HG03460 (cell line): ENCODE measurements at regions not wholly inside any gene's neighbourhood (a gene's known extent, or its start where the extent isn't known, plus 50 kb on each side); places are given as distances from the start of the nearest gene placed in this dataset.
"Not testable (repeated sequence)": the region's sequence is repeated elsewhere in the genome, so short reads cannot be mapped to it uniquely, and the experiment has no call there.

ENCODE experiments used
- ATAC-seq: cut with Tn5 transposase; IDR thresholded peaks from one replicate; pipeline ENCODE4 v1.9.1; 2021; ENCODE audit not compliant: unreplicated experiment

GRCh38 chr3:162370141-162370540, 873.5 kb downstream of the OTOL1 start:
- no peak for ATAC-seq

DNA sequence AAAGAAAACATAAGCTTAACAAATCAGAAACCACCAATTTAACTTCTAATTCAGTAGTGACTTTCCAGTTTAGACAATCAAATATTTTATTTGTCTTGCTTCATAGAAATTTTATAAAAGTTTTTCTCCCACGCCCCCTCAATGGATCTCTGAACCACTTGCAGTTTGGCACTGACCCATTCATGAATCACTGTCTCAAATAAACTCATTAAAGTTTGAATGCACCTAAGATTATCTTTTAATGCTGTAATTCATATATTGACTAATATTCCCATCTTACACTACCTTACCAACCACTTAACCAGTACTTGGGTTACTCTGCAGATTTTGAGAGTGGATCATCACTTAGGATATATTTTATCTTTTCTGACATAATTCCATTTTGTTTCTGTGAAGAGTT, 880.2 kb downstream of the OTOL1 start:
- no peak for ATAC-seq

DNA sequence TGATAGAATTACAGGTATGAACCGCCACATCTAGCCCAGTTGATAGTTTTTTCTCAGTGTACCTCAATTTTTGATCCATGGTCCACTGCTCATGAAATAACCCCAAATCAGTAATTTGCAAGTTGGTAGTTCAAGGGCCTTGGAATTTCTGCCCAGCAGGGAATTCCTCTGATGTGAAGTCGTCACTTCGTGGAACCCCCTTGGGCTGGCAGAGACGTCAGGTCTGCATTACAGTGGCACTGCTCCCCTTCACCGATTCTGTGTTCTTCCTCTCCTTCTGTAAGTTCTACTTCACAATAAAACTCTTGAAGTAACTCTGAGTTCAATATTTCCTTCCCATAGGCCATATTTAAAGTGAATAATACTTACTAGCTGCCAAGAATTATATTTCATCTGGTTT, 881.0 kb downstream of the OTOL1 start:
- ATAC-seq, result no peak

- ATAC-seq, result no peak
Observed at GRCh38 chr3:162385387-162385786, 888.8 kb downstream of the OTOL1 start.

DNA sequence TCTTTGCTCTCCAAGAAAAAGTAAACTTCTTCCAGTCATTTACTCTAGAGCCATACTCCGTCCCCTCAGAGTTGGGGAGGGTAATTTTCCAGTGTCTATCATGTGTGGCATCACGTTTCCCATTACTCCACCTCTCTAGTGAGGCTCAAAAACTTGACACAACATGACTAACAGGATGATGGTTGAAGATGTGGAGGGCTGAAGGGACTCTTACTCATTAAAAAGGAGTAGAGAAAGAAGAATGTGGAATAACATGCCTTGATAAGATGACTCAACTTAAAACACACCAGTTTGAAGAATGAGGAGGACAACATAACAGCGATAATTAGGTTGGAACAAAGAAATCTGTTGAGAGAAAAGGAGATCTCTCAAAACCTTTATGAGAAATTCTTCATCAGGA, 894.3 kb downstream of the OTOL1 start:
- ATAC-seq, result no peak

- no peak for ATAC-seq
Observed at GRCh38 chr3:162391301-162391700, 894.7 kb downstream of the OTOL1 start.

- ATAC-seq, result no peak
Observed at GRCh38 chr3:162395496-162395895, 898.9 kb downstream of the OTOL1 start.

DNA sequence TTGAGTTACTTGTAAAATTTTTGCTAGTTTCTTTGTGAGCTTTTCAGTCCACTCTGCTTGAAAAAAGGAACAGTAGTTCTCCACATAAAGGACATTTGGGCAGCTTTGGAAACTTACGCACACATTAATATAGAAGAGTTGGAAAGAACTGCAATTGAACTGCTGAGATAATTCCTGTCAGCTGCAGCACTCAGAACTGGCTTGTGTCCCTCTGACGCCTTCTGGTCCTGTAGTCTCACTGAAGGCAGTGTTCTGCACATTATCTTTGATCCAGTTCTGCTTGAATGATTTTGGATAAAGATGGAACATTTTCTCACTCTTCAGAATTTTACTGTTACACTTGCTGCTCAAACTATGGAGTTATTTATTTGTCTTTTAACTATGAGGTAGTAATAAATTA, 901.9 kb downstream of the OTOL1 start:
- no peak for ATAC-seq

DNA sequence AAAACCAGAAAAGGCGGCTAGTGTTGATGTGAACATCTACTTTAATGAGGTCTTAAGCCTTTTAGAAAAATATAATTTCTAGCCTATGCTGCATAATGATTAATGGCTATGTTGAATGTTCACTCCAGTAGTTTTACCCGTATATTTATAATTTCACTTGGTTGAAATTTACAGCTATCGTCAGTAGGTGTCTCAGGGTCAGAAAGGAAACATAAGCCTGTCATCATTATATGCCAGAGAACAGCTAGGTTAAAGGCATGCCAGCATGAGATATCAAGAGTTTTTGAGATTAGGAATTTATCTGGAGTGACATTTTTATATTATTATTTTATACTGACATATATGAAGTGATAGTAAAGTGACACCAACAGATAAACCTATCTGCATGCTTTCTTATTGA, 904.1 kb downstream of the OTOL1 start:
- ATAC-seq, result no peak

GRCh38 chr3:162411556-162411955, 914.9 kb downstream of the OTOL1 start:
- not testable (repeated sequence) for ATAC-seq

GRCh38 chr3:162421721-162422120, 925.1 kb downstream of the OTOL1 start:
- no peak for ATAC-seq

- no peak for ATAC-seq
Observed at GRCh38 chr3:162428192-162428591, 931.6 kb downstream of the OTOL1 start.

DNA sequence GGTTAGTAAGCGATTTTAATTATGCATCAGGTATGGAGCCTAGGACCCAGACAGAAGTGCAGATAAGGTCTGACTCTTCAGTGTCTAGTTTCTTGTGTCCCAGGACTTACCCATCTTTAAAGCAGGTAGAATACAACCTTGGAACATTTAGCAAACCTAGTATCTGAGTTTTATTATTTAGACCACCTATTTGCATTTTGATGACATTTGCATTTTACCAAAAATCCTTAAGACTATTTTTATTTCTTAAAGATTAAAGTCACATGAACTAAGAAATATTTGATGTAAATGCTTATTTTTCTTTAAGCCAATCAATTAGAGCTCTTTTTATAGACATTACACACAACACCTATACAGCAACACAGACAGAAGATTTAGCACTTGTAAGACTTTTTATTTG, 939.1 kb downstream of the OTOL1 start:
- no peak for ATAC-seq

DNA sequence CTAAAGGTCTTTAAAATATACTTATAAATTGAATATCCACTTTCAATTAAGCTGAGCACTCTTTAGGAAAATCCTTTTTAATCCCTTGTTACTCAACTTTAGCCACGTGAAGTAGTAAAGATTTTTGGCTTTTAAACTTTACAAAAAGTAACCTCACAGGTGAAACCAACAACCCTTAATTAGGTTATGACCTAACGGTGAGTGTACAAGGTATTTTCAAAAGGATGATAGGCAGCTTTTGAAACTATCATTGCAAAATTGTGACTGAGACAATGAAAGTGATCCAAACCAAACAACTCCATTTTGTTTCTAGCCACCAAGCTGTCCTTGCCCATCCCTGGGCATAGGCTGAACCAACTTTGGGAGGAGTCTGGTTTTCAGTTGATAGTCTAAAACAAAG, 940.2 kb downstream of the OTOL1 start:
- no peak for ATAC-seq

GRCh38 chr3:162437480-162437879, 940.9 kb downstream of the OTOL1 start:
- no peak for ATAC-seq

- ATAC-seq, result no peak
Observed at GRCh38 chr3:162441716-162442115, 945.1 kb downstream of the OTOL1 start.

DNA sequence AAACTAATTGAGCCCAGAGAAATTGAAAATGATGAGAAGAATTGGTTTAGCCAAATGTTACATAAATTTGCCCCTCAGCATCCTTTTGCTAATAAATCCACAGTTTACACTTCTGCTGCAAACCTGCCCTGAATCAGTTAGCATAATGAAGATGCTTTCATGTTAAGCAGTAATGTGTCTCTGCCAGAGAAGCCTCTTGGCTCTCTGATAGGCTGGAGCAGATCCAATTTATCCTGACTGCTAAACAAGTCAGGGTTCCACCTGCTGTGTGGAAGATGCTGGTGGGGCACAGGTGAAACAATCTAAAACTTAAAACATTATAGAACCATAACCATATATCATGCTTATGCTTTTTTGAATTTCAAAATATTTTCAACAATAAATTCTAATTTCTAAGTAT, 946.8 kb downstream of the OTOL1 start:
- ATAC-seq, result no peak

DNA sequence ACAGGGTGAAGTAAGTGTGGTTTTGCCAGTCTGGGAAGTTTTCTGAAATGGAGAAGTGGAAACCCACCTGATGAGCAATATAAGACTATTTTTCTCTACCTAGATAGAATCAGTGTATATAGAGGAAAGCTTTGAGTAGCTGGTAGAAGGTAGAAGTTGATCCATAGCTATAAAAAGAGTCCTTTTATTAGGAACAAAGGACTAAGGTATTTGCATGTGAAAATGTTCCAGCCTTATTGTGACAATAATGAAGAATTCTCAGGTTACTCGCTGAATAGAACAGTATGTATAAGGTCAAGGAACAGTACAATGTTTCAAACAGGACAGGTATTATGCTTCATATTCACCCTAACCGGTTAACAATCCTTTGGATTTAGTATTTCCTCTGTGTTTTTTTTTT, 972.2 kb downstream of the OTOL1 start:
- no peak for ATAC-seq

DNA sequence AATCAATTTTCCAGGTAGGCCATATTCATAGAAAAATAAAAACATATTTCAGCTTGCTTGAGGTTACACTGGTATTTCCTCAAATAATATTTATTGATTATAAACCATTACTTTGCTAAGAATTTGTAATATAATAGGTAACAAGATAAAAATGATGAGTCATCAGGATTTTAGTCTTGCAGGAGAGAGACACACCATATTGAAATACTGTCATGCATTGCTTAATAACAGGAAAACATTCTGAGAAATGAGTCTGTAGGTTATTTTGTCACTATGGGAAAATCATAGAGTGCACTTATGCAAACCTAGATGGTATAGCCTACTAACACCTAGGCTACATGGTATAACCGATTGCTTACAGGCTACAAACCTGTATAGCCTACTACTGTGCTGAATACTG, 990.5 kb downstream of the OTOL1 start:
- no peak for ATAC-seq

DNA sequence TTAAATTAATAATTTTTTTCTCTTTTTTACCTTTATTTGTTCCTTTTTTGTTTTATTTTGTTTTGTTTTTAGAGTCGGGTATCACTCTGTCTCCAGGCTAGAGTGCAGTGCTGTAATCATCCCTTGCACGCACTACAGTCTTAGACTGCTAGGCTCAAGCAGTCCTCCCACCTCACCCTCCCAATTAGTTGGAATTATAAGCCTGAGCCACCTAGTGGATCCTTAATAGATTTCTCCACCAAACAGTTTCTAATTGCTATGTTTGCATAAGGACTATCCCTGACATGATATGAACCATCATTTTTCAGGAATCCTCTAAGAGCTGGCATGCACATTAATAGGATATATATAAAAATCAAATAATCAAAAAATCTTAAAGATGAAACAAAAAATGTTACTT, 993.2 kb downstream of the OTOL1 start:
- ATAC-seq, result no peak

DNA sequence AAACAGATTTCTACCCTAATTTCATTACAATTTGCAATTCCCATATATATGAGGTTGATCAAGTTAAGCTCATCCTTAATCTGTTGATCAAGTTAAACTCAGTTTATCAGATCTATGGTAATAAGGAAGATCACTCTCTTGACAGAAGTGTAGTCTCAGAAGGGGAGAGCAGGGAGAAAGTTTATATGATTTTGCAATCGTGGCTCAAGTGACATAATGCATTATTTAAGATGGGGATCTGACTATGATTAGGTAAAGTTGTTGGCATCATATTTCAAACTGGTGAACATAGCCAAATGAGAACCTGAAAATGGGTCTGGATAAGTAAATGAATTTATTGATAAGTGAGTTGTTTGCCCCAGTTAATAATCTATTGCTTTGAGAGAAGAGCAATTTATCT, 995.3 kb downstream of the OTOL1 start:
- no peak for ATAC-seq

DNA sequence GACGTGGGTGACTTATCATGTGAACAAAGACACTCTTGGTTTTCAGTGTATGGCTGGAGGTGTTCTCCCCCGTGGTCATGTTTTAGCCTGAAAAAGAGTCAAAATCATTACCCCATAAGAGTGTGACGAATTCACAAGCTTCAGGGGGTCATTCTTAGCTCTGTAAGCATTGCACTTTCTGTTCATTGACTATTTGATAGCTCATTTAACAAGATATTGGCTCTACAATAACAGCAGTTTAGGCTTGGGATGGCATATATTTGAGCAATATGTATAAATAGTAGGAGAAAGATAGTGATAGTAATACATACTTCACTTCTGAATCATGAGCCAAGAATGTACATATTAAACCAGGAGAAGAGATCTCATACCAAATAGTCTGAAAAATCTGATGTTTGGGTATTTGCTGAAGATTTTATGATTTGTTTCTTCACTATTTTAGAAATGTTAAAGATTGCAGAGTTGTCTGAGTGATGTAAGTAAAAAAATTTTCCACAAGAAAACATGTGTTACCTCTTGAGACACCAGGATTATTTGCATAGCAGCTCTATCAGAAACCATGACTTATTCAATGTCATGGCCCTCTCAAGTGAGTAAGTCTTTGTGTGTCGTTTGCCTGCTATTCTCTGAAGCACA, 996.0 kb downstream of the OTOL1 start:
- ATAC-seq, result no peak

GRCh38 chr3:162498626-162499025, 1002.0 kb downstream of the OTOL1 start:
- ATAC-seq, result no peak

DNA sequence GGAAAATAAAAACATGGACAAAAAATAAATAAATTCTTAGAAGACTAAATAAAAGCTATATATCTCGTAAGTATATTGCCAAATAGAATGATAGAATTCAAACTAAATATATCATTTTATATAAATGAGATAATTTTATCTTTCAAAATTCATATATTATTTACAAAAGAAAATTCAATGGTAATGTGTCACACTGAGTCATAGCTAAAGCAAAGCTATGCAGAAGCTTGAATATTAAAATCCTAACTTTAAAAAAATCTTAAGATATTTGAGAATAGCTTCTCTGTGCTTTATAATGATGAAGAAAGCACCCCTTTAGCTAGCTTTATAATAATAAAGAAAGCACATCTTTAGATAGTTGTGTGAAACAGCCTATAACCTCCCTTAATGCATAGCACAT, 1010.8 kb downstream of the OTOL1 start:
- no peak for ATAC-seq
